GM04503 (cell line): ENCODE measurements at regions not wholly inside any gene's neighbourhood (a gene's known extent, or its start where the extent isn't known, plus 50 kb on each side); places are given as distances from the start of the nearest gene placed in this dataset.
"Not testable (repeated sequence)": the region's sequence is repeated elsewhere in the genome, so short reads cannot be mapped to it uniquely, and the experiment has no call there.

ENCODE experiments used
- DNase-seq: peaks from one replicate; pipeline ENCODE4 v3.0.0-alpha.2; 2012; ENCODE audit warnings: low read depth

DNA sequence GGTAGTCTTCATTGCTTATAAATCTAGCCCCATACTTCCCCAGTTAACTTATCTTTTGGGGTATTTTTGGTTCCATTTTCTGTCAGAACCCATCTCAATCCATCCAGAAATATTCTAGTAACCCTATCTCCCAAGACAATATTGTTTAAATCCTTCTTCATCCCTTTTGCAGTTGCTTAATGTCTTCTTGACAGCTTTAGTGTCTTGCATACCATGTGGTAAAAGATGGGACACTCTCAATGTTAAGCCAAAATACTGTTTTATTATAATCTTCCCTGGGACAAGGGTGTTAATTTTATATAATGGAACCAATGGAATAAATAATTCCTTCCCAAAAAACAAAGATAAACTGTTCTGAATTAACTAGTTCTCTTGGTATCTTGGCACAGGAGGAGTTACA, 450.2 kb downstream of the CCER1 start:
- DNase-seq, result no peak

DNA sequence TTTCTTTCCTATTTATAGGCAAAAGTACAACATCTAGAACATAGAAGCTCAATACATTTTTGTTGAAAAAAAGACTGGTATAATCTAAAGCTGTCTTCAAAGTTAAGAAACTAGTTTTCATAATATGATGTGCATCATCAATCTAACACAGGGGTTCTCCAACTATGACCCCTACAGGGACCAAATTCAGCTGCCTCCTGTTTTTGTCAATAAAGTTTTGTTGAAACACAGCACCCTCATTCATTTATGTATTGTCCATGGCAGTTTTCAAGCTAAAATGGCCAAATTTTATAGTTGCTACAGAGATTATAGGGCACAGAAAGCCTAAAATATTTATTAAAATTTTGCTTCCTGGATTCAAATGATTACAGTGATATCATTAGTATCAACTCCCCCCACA, 452.9 kb downstream of the CCER1 start:
- DNase-seq, result no peak

DNA sequence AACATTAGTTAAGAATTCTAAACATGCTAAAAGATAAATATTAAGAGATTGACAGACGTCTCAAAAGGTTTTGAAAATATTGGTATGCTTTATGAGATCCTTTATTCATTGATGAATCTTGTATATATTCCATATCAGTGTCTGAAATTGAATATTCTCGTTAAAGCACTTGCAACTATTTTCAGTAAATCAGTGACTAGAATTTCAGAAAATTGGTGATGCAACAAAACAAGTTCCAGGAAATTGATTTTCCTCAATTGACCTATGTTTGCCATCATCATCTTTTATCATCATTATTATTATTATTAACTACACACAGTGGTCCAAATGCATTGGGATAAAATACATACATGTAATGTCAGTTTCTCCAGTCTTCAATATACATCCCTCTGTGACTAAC, 453.6 kb downstream of the CCER1 start:
- no peak for DNase-seq

DNA sequence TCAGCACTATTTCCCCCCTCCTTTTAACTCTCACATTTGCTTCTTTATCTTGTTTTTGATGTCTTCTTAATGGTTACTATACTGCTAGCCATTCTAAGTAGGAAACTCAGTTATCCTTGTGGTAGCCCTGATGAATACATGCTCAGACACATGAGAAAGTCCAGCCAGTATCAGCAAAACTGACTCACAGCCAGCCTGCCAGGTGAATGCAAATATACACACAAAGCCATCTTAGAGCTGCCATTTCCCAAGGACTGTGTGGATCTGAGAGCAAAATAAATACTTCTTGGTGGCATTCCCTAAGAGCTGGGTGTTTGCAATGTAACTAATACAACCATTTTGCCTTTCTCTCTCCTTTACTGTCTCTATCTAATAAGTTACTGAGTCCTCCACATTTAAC, 455.2 kb downstream of the CCER1 start:
- DNase-seq, result no peak

DNA sequence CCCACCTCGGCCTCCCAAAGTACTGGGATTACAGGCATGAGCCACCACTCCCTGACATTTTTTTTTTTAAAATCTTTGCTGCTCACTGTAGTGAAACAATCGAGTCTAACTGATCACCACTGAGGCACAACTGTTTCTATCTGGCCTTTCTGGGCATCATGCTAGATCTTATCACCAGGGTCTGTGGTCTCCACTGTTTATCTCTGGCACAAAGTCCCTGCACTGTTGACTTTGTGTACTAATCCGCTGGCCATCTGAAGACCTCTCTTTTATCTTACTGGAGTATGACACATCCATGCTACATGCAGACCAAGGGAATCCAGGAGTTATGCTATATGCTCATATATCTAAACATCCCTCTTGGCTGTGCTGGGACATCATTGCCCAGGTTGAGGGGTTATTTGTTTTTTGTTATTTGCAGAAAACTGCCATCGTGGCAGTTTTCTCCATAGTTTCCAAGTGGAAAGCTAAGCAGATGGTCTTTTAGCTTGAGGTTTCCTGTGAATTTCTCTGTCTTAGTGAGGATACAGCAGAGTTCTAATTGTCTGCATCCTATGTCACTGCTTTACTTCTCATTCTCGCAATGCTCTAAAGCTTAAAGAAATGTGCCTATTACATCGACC, 456.9 kb downstream of the CCER1 start:
- DNase-seq, result no peak

DNA sequence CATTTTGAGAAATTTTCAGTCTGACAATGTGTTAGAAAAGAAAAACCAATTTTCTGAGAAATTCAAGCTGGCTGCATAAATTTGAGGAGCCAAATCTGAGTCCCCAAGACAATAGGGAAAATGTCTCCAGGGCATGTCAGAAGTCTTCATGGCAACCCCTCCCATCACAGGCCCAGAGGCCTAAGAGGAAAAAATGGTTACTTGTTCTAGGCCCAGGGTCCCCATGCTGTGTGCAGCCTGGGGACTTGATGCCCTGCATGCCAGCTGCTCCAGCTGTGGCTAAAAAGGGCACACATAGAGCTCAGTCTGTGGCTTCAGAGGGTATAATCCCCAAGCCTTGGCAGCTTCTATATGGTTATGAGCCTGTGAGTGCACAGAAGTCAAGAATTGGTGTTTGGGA, 464.6 kb downstream of the CCER1 start:
- no peak for DNase-seq

DNA sequence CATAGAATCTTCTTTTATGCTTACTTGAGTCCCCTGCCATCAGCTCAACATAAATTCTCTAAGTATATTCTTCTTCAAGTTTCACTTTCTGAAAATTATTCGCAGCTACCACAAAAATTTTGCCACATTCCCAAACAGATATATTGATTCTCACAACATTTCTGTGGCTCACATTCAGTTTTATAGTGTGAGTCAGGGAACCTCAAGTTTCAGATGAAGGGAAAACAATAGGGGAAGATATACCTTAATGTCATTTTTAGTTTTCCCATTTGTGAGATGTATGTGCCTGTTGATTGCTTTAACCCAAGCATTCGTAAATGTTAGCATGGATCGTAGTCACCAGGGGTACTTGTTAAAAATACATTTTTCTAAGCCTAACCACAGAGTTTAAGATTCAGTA, 465.8 kb downstream of the CCER1 start:
- peak; percentile 6 for DNase-seq

DNA sequence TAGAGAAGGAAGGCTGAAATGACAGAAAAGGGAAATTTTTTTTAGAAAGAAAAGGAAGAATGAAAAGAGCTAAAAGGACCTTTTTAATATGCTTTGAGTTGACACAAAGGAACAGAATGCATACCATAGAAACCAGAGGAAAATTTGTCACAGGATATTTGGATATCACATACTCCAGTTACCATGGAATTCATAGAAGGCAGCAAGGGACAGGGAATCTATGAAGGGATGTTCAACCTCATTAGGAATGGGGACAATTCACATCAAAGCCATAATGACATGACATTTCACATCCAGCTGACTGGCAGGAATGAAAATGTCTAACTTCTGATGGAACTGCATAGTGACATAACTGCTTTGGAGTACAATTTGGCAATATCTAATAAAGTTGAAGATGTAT, 469.4 kb downstream of the CCER1 start:
- no peak for DNase-seq

DNA sequence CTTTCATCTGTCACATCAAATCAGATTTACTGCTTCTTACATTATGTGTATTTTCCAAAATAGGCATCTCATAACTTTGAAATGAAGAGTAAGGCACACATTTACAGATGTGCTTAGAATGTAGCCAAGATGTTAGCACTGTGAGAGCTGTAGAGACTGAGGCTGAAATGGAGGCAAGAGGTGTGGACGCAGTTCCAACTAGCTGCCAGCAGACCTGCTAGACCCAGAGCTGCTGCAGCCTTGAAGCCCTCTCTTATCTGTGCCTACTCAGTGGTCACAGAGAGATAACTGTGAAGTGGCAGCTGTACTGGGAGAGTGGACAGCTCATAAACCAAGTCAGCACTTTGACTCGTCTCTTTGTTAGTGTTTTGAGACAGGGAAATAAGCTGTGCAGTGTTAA, 470.9 kb downstream of the CCER1 start:
- no peak for DNase-seq

DNA sequence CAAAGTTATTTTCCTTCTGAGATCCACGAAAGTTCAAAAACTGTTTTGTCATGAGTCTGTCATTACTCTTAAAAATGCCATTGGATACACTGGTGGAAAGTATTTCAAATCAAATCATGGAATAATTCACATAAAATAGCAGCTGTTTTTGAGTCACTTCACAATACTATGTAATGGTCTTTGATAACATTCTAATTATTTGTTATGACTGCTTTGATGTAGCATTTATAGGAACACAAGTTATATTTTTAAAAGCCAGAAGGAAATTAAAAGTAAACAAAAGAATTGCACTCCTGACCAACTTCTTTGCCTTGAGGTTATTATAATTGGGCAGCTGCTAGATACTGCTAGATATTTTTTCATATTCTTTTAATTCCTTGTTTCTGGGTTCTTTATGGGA, 473.2 kb downstream of the CCER1 start:
- DNase-seq, result no peak

DNA sequence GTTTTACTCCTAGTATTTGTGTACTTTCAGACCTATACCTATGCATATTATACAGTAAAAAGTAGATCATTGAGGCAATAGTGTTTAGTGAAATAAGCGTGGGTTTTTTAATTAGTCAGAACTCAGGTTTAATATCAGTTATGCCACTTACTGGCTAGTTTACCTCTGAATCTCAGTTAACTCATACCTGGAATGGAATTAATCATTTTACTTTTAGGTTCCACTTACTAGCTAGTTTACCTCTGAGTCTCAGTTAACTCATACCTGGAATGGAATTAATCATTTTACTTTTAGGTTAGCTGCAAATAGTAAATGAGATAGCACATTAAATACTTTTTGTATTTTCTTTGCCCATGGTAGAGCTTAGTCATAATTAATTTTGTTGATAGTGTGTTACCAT, 475.7 kb downstream of the CCER1 start:
- DNase-seq, result no peak

DNA sequence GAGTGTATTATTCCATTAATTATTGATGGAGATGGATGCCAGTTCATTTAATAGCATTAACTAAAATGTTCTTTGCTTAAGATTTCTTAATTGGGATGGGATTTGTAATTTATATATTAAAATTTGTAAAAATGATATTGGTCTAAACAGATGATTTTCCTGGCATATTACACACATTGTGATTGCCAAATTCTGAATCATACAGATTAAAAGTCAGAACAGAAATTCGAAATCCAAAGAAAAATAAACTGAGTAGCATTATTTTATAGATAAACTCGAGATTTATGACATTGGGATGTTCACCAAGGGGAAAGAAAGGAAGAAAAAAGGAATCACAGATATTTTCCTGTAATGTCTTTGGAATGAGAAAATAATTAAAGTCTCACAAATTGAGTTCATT, 481.1 kb downstream of the CCER1 start:
- no peak for DNase-seq

DNA sequence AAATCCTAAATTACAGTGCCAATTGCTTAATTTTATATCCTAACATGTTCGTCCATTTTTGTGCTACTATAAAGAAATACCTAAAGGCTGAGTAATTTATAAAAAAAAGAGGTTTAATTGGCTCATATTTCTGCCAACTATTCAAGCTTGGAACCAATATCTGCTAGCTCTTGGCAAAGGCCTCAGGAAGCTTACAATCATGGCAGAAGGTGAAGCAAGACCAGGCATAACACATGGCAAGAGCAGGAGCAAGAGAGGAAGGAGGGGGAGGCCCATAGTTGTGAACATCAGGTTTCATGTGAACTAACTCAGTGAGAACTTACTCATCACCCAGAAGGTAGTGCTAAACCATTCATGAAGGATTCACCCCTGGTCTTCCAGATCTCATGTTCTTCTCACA, 494.3 kb downstream of the CCER1 start:
- DNase-seq, result peak; percentile 11

DNA sequence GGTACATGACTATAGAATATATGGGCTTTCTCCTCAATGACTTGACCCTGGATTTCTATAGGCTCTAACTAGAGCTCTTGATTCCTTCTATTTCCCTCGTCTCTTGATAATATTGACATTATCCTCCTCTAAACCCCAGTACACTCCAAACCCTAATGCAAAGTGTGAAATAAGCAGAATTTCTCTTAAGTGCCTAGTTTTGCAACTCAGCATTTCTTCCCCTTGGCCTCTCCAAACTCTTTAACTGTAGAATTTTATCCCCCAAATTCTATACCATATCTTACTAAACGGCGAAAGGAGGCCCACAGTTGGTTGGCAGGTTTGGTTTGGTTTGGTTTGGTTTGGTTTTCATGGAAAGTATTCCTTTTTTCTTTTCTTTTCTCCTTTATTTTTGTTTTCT, 498.7 kb downstream of the CCER1 start:
- no peak for DNase-seq

DNA sequence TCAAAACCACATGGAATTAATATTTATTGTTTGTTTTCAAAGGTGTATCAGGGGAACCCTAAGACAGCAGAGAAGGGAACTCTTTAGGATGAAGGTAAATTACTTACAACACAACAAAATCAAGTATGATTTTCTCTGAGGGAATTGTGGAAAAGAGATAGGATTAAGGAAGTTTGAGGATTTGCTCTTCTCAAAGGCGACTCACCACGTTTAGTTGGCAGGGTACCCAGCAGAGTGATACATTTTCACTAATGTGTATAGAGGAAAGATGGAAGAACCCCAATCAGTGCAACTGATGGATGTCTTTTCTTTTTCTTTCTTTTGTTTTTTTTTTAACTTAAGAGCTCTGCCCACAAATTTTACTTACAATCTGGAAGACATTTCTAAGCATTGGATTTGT, 499.2 kb downstream of the CCER1 start:
- DNase-seq, result no peak

DNA sequence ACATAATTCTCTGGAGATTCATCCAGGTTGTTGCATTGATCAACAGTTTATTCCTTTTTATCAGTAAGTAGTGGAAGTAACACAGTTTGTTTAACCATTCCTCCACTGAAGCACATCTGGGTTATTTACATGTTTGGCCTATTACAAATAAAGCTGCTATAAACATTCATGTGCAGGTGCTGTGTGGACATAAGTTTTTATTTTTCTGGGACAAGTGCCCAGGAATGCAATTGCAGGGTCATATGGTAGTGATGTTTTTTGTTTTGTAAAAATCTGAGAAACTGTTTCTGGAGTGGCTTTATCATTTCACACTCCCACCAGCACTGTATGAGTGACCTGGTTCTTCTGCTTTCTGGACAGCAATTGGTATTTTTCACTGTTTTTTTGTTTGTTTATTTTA, 505.4 kb downstream of the CCER1 start:
- no peak for DNase-seq

DNA sequence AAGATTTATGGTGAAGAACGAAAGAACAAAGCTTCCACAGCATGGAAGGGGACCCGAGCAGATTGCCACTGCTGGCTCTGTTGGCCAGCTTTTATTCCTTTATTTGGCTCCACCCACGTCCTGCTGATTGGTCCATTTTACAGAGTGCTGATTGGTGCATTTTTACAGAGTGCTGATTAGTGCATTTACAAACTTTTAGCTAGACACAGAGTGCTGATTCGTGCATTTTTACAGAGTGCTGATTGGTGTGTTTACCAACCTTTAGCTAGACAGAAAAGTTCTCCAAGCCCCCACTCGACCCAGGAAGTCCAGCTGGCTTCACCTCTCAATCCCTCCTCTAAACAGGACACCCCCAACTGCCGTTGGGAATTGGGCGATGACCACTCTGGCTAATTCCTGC, 511.5 kb downstream of the CCER1 start:
- DNase-seq, result not testable (repeated sequence)

DNA sequence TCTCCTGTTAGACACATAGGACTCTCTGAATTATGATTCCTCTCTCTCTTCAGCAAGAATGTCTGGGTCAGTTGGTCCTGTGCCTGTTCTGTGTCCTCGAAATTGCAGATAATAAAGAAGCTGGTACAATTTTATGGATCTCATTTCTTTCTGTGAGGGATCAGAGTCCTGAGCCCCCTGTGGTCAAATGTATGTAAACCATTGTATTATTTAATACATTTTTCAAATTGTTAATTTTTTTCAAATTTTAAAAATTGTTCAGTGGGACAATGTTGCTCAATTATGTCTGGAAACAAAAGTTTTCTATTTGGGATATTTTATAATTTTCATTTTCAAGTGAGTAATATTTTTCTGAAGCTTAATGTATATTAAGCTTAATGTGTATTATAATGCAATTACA, 513.5 kb downstream of the CCER1 start:
- no peak for DNase-seq

DNA sequence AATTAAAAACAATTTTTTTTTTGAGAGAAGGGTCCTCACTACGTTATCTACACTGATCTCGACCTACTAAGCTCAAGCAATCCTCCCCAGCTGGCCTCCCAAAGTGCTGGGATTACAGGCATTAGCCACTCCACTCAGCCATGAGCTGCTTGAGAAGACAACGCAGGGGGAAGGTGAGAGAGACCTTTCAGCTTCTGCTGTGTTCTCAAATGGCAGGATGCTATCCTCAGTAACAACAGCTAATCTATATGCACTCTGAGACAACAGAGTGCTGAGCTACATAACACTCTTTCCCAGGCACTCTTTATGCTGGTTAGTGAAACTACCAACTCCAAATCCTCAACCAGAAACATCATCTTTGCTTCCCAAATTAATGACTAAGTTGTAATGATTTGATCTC, 526.1 kb downstream of the CCER1 start:
- no peak for DNase-seq

DNA sequence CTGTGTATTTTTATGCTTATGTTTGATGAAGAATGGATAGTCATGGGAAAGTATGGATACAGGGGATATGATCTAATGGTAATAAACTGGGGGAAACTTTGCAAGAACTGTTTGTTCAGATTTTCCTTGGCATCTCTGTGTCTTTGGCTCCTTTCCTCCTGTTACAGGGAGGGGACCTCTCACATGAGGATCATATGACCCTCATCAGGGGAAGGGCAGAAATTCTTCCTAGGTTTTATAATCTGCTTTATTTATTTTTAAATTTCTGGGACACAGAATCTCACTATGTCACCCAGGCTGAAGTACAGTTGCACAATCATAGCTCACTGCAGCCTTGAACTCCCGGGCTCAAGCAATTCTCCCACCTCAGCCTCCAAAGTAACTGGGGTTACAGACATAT, 526.5 kb downstream of the CCER1 start:
- DNase-seq, result no peak

DNA sequence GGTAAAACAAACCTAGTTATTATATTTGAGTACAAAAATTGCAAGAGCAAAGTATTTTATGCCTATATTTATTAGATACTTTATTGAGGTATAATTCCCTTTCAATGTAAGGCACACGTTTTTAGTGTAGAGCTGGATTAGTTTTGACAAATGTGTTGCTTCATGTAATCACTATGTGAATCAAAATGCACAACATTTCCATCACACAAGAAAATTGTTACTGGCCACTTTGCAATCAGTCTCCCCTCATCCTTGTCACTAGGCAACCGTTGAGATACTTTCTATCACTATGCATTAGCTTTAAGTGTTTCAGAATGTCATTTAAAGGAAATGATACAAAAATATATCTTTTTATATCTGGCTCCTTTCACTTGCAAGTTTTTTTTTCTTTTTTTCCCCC, 531.0 kb downstream of the CCER1 start:
- DNase-seq, result no peak

DNA sequence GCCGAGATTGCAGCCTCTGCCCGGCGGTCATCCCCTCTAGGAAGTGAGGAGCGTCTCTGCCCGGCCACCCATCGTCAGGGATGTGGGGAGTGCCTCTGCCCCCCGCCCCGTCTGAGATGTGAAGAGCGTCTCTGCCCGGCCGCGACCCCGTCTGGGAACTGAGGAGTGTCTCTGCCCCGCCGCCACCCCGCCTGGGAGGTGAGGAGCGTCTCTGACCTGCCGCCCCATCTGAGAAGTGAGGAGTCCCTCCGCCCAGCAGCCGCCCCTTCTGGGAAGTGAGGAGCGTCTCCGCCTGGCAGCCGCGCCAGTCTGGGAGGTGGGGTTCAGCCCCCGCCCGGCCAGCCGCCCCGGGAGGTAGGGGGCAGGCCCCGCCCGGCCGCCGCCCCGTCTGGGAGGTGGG, 544.0 kb downstream of the CCER1 start:
- DNase-seq, result no peak

DNA sequence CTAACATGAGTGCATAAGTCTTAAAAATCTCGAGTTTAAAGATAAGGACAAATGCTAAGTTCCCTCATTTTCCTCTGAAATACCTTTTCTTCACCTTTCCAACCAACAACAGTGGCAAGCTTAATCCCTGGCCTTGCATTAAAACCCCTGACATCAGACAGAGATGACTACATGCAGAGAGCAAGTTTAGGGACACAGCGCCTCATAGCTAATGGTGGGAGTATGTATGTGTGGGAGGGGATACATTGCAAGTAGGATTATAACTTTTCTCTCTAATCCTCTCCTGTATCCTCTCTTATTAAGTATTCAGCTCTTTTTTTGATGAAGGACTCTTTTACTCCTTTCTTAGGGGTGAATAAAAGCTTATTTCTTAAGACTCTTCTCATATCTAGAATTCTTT, 547.1 kb downstream of the CCER1 start:
- no peak for DNase-seq

DNA sequence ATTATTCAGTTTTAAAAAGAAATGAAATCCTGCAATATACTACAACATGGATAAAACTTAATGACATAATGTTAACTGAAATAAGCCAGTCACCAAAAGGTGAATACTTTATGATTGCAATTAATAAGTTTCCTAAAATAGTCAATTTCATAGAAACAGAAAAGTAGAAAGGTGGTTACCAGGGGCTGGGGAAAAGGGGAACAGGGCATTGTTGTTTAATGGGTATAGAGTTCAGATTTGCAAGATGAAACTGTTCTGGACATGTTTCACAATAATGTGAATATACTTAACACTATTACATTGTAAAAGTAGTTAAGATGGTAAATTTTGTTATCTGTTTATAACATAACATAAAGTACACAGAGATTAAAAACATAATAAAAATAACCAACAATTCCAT, 550.9 kb downstream of the CCER1 start:
- DNase-seq, result no peak

DNA sequence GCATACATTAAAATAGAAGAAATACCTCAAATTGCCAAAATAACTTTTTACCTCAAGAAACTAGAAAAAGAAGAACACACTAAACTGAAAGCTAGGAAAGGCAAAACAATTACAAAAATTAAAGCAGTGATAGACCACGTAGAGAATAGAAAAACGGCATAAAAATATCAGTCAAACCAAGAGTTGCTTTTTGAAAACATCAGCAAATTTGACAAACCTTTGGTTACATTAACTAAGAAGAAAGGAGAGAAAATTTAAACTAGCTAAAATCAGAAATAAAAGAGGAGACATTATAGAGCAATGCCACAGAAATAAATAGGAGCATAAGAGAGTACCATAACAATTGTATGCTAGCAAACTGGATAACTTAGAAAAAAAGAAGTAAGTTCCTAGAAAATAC, 553.8 kb downstream of the CCER1 start:
- DNase-seq, result no peak
